T-cell (primary cell): ENCODE measurements at regions not wholly inside any gene's neighbourhood (a gene's known extent, or its start where the extent isn't known, plus 50 kb on each side); places are given as distances from the start of the nearest gene placed in this dataset.

ENCODE experiments used
- ATAC-seq, 4 experiments: fragments of 200-7000 bp in 3 of 4; fragments of 150-1000 bp in 1 of 4; cut with Tn5 transposase; replicated peaks in 1 of 4; 1 replicate in 3 of 4; 2 replicates in 1 of 4; pipeline ENCODE4 v1.10.0; 2021; ENCODE audit warnings: moderate library complexity in 3 of 4, mild to moderate bottlenecking in 2 of 4, moderate number of reproducible peaks in 1 of 4
- CTCF ChIA-PET, 2 donors: fragments of 300-600 bp; sonication (Branson Sonifier 250); formaldehyde crosslinking; loops; one replicate each; lab custom pipeline; 2022; ENCODE audit warnings: antibody characterized with exemption in 2 of 2; lab: Charles Lee
- POLR2A ChIA-PET, 2 donors: fragments of 300-600 bp; sonication (Branson Sonifier 250); formaldehyde crosslinking; loops; one replicate each; lab custom pipeline; 2022; ENCODE audit warnings: antibody characterized with exemption in 2 of 2; lab: Charles Lee
- DNase-seq, 35 experiments: peaks; one replicate each; pipeline versions ENCODE4 v3.0.0 to v3.0.0-alpha.2; 2013 to 2023
- H3K27ac ChIP-seq: one replicate; pipeline ENCODE4 v1.5.1; 2013; ENCODE audit warnings: low read length
- H3K27me3 ChIP-seq, 2 experiments: replicated peaks in 1 of 2; 1 replicate in 1 of 2; 2 replicates in 1 of 2; pipeline versions ENCODE4 v1.6.1 to v1.7.0; 2013; ENCODE audit warnings: low read length in 1 of 2, mixed read lengths in 1 of 2; ENCODE audit not compliant: control insufficient read depth in 2 of 2, insufficient read depth in 2 of 2; ENCODE audit errors: extremely low read depth in 1 of 2
- H3K36me3 ChIP-seq, 2 donors: 1 replicate in 1 of 2; 2 replicates in 1 of 2; pipeline versions ENCODE4 v1.6.1 to v1.7.0; 2013; ENCODE audit warnings: low read length in 1 of 2; ENCODE audit not compliant: control insufficient read depth in 2 of 2, insufficient read depth in 1 of 2; ENCODE audit errors: extremely low read depth in 1 of 2
- H3K4me1 ChIP-seq, 2 experiments: 1 replicate in 1 of 2; 2 replicates in 1 of 2; pipeline versions ENCODE4 v1.6.1 to v1.7.0; 2013; ENCODE audit warnings: low read length in 2 of 2, mixed read lengths in 1 of 2; ENCODE audit not compliant: insufficient read depth in 2 of 2, control insufficient read depth in 1 of 2; ENCODE audit errors: extremely low read depth in 1 of 2
- H3K4me3 ChIP-seq, 2 donors: 1 replicate in 1 of 2; 2 replicates in 1 of 2; pipeline versions ENCODE4 v1.5.1 to v1.7.0; 2013; ENCODE audit warnings: mild to moderate bottlenecking in 2 of 2, low read length in 1 of 2, moderate library complexity in 1 of 2; ENCODE audit not compliant: control insufficient read depth in 1 of 2; ENCODE audit errors: extremely low read depth in 1 of 2
- H3K9me3 ChIP-seq: 2 replicates; pipeline ENCODE4 v1.7.0; 2013
- H3K27ac Mint-ChIP-seq, 2 donors: one replicate each; pipeline ENCODE4 v1.8.0; 2020 to 2021; ENCODE audit warnings: mild to moderate bottlenecking in 2 of 2, mixed read lengths in 2 of 2
- H3K27me3 Mint-ChIP-seq, 2 donors: one replicate each; pipeline ENCODE4 v1.8.0; 2021 to 2022; ENCODE audit warnings: mixed read lengths in 2 of 2
- H3K36me3 Mint-ChIP-seq: one replicate; pipeline ENCODE4 v1.8.0; 2021; ENCODE audit warnings: mixed read lengths
- H3K4me1 Mint-ChIP-seq, 3 donors: one replicate each; pipeline ENCODE4 v1.8.0; 2020 to 2022; ENCODE audit warnings: mixed read lengths in 3 of 3, mild to moderate bottlenecking in 1 of 3
- H3K4me3 Mint-ChIP-seq, 3 donors: one replicate each; pipeline ENCODE4 v1.8.0; 2020 to 2022; ENCODE audit warnings: mild to moderate bottlenecking in 3 of 3, mixed read lengths in 3 of 3, moderate library complexity in 3 of 3
- H3K9me3 Mint-ChIP-seq, 3 donors: one replicate each; pipeline ENCODE4 v1.8.0; 2020 to 2022; ENCODE audit warnings: mixed read lengths in 3 of 3
- WGBS: methylation state at CpG from one replicate; pipeline ENCODE4 v1.1.5; 2013; ENCODE audit warnings: missing lambda C conversion rate; ENCODE audit not compliant: insufficient coverage; 5-methylcytosine and 5-hydroxymethylcytosine counted together

DNA sequence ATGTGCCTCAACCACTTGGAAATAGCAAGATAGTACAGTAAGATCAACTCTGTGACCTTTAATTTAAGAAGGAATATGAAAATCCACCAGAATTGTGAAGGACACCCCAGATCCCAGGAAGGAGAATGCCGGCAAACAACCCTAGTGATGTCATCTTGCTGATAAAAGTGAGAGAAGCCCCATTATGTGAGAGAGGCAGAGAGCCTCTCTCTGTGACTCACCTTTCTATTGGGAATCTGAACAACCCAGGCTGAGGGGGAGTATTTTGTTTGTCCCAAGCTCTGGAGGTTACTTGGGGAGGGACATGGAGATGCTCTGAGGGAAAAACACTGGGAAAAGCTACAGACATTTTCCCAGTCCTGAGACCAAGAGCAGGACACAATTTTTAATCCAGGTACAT lies 188.3 kb upstream of the FERMT1 start:
- no peaks in the 10 kb centered on the region for H3K36me3 ChIP-seq
- Mint-ChIP-seq H3K27ac (no peak overlapping the region), H3K4me1 (no peaks in the 10 kb centered on the region), H3K4me3 (no peak overlapping the region), H3K9me3 (peaks cover 18 to 29% (median 19%) of the 10 kb centered on the region in 3 donors), H3K27me3 (no peaks in the 10 kb centered on the region), H3K36me3 (no peaks in the 10 kb centered on the region)
- ChIA-PET CTCF (no interaction called here), POLR2A (no interaction called here)
- no peaks in the 10 kb centered on the region for H3K9me3 ChIP-seq
- DNase-seq (no peak), ATAC-seq (no peak)
- no peak overlapping the region for H3K27ac ChIP-seq
- no peaks in the 10 kb centered on the region for H3K4me1 ChIP-seq
- H3K4me3 ChIP-seq: no peak overlapping the region
- WGBS: no CpG with 5 or more reads among the region's 1 CpG
- no peaks in the 10 kb centered on the region for H3K27me3 ChIP-seq

- H3K36me3 ChIP-seq: no peaks in the 10 kb centered on the region
- DNase-seq: no peak
- no peak overlapping the region for H3K4me3 ChIP-seq
- Mint-ChIP-seq H3K27ac (no peak overlapping the region), H3K27me3 (peaks cover 0 to 6% of the 10 kb centered on the region in 2 donors), H3K9me3 (peaks cover 0 to 18% (median 8%) of the 10 kb centered on the region in 3 donors), H3K36me3 (no peaks in the 10 kb centered on the region), H3K4me3 (no peak overlapping the region), H3K4me1 (no peaks in the 10 kb centered on the region)
- no peaks in the 10 kb centered on the region for H3K4me1 ChIP-seq
- ChIA-PET CTCF (no interaction called here), POLR2A (no interaction called here)
- H3K27me3 ChIP-seq: no peaks in the 10 kb centered on the region
- no peak overlapping the region for H3K27ac ChIP-seq
- ATAC-seq: no peak
- H3K9me3 ChIP-seq: no peaks in the 10 kb centered on the region
These were observed 182.7 kb upstream of the FERMT1 start for GRCh38 chr20:6305536-6305935.

DNA sequence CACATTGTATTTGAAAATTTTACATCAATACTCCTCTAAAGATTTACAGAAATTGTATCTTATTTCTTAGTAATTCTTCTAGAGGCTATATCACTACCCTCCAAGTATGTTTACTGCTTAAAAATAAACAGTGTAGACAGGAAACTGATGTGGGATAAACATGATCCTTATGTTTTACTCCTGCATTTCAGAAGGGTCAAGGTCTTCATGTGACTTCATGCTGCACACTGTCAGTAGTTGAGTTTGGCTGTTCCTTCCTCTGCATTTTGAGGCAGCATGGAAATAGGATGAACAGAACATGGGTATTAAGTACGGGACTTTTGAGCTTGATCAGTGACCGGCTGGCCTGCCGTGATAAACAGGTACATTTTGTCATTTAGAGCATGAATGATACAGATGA lies 179.2 kb upstream of the FERMT1 start:
- no CpG with 5 or more reads among the region's 3 CpGs for WGBS
- POLR2A ChIA-PET: no interaction called here
- Histone ChIP-seq H3K27me3 (no peaks in the 10 kb centered on the region), H3K4me1 (no peaks in the 10 kb centered on the region), H3K27ac (no peak overlapping the region), H3K9me3 (no peaks in the 10 kb centered on the region), H3K36me3 (no peaks in the 10 kb centered on the region), H3K4me3 (no peak overlapping the region)
- DNase-seq (no peak), ATAC-seq (no peak)
- Mint-ChIP-seq H3K9me3 (peaks cover 0 to 8% (median 7%) of the 10 kb centered on the region in 3 donors), H3K4me1 (no peaks in the 10 kb centered on the region), H3K4me3 (no peak overlapping the region), H3K27me3 (peaks cover 0 to 6% of the 10 kb centered on the region in 2 donors), H3K36me3 (no peaks in the 10 kb centered on the region), H3K27ac (no peak overlapping the region)
- CTCF ChIA-PET: no interaction called here

GRCh38 chr20:6299456-6299855 lies 176.6 kb upstream of the FERMT1 start:
- Histone ChIP-seq H3K27me3 (peaks cover 0 to 3% of the 10 kb centered on the region in 2 experiments), H3K4me1 (no peaks in the 10 kb centered on the region), H3K4me3 (no peak overlapping the region), H3K9me3 (no peaks in the 10 kb centered on the region), H3K36me3 (no peaks in the 10 kb centered on the region), H3K27ac (no peak overlapping the region)
- H3K27ac Mint-ChIP-seq: no peak overlapping the region
- peaks cover 0 to 6% of the 10 kb centered on the region in 2 donors for H3K27me3 Mint-ChIP-seq
- H3K9me3 Mint-ChIP-seq: peaks cover 0 to 8% (median 7%) of the 10 kb centered on the region in 3 donors
- no peak for DNase-seq
- H3K4me3 Mint-ChIP-seq: no peak overlapping the region
- H3K36me3 Mint-ChIP-seq: no peaks in the 10 kb centered on the region
- H3K4me1 Mint-ChIP-seq: no peaks in the 10 kb centered on the region
- no peak for ATAC-seq
- POLR2A ChIA-PET: no interaction called here
- CTCF ChIA-PET: no interaction called here
- WGBS: no CpG with 5 or more reads among the region's 2 CpGs

- H3K27me3 ChIP-seq: peaks cover 0 to 3% of the 10 kb centered on the region in 2 experiments
- ChIA-PET CTCF (interaction anchor here in 1 of 2 donors (0.6 kb wide), 1 partner anchor 1078 kb away, joined by 3 read pairs; no protein-coding TSS in a partner anchor), POLR2A (no interaction called here)
- no peak overlapping the region for H3K4me3 ChIP-seq
- H3K36me3 ChIP-seq: no peaks in the 10 kb centered on the region
- no peak for ATAC-seq
- no peak overlapping the region for H3K4me3 Mint-ChIP-seq
- H3K4me1 Mint-ChIP-seq: no peaks in the 10 kb centered on the region
- H3K27me3 Mint-ChIP-seq: peaks cover 0 to 4% of the 10 kb centered on the region in 2 donors
- H3K9me3 ChIP-seq: no peaks in the 10 kb centered on the region
- no peaks in the 10 kb centered on the region for H3K36me3 Mint-ChIP-seq
- no peak overlapping the region for H3K27ac Mint-ChIP-seq
- H3K4me1 ChIP-seq: no peaks in the 10 kb centered on the region
- DNase-seq: no peak
- WGBS: 62% methylated on average over 6 of the region's 7 CpGs
- no peak overlapping the region for H3K27ac ChIP-seq
- peaks cover 0 to 6% (median 4%) of the 10 kb centered on the region in 3 donors for H3K9me3 Mint-ChIP-seq
These were observed 175.2 kb upstream of the FERMT1 start for GRCh38 chr20:6298049-6298448.

DNA sequence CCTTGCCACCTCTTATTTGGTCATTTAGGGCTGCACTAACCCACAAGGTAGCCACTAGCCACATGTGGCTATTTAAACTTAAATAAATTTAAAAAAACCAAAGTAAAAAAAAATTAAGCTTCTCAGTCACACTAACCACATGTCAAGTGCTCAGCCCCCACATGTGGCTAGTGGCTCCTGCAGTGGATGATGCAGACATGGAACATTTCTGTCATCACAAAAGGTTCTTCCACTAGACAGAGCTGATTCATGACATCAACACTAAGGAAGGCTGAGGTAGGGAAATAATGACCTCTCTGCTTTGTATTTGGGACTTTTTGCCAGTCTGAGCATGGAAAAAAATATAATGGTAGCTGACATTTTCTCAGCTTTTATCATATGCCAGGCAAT lies 173.0 kb upstream of the FERMT1 start:
- Mint-ChIP-seq H3K27me3 (no peaks in the 10 kb centered on the region), H3K36me3 (no peaks in the 10 kb centered on the region), H3K4me3 (no peak overlapping the region), H3K4me1 (no peaks in the 10 kb centered on the region), H3K9me3 (no peaks in the 10 kb centered on the region), H3K27ac (no peak overlapping the region)
- H3K27me3 ChIP-seq: peaks cover 0 to 3% of the 10 kb centered on the region in 2 experiments
- H3K27ac ChIP-seq: no peak overlapping the region
- ChIA-PET POLR2A (no interaction called here), CTCF (no interaction called here)
- no peaks in the 10 kb centered on the region for H3K9me3 ChIP-seq
- H3K4me1 ChIP-seq: no peaks in the 10 kb centered on the region
- ATAC-seq (no peak), DNase-seq (no peak)
- no peaks in the 10 kb centered on the region for H3K36me3 ChIP-seq
- H3K4me3 ChIP-seq: no peak overlapping the region
